Mesenchymal stem cell (in vitro differentiated cells and primary cell): ENCODE measurements at regions not wholly inside any gene's neighbourhood (a gene's known extent, or its start where the extent isn't known, plus 50 kb on each side); places are given as distances from the start of the nearest gene placed in this dataset.

Source experiments
- DNase-seq: peaks from one replicate; pipeline ENCODE4 v3.0.0-alpha.2; 2013
- H2AFZ ChIP-seq: one replicate; pipeline ENCODE4 v1.6.1; 2013; ENCODE audit warnings: low read depth, mild to moderate bottlenecking, control low read depth, inconsistent platforms, low read length, moderate library complexity
- H2AK5ac ChIP-seq: 2 replicates; pipeline ENCODE4 v1.6.1; 2013; ENCODE audit warnings: low read length, moderate library complexity, mild to moderate bottlenecking, inconsistent platforms; ENCODE audit not compliant: severe bottlenecking
- H2BK120ac ChIP-seq: one replicate; pipeline ENCODE4 v1.6.1; 2013; ENCODE audit warnings: low read depth, mild to moderate bottlenecking, inconsistent platforms, low read length, moderate library complexity
- H2BK12ac ChIP-seq, 2 experiments: one replicate each; pipeline ENCODE4 v1.6.1; 2013; ENCODE audit warnings: inconsistent platforms in 2 of 2, low read length in 2 of 2, mild to moderate bottlenecking in 2 of 2, moderate library complexity in 2 of 2, control low read depth in 1 of 2
- H2BK15ac ChIP-seq: one replicate; pipeline ENCODE4 v1.6.1; 2013; ENCODE audit warnings: mild to moderate bottlenecking, low read depth, inconsistent platforms; ENCODE audit not compliant: poor library complexity, severe bottlenecking
- H2BK5ac ChIP-seq: 2 replicates; pipeline ENCODE4 v1.6.1; 2013; ENCODE audit warnings: low read depth, mild to moderate bottlenecking, low read length, control low read depth, inconsistent platforms; ENCODE audit not compliant: poor library complexity, severe bottlenecking
- H3K14ac ChIP-seq, 2 experiments: one replicate each; pipeline ENCODE4 v1.6.1; 2013; ENCODE audit warnings: inconsistent platforms in 2 of 2, low read length in 2 of 2, control low read depth in 1 of 2, mild to moderate bottlenecking in 1 of 2, moderate library complexity in 1 of 2
- H3K18ac ChIP-seq, 2 experiments: one replicate each; pipeline ENCODE4 v1.6.1; 2013; ENCODE audit warnings: inconsistent platforms in 2 of 2, low read length in 2 of 2, control low read depth in 1 of 2, low read depth in 1 of 2, mild to moderate bottlenecking in 1 of 2
- H3K23ac ChIP-seq, 2 experiments: one replicate each; pipeline ENCODE4 v1.6.1; 2013; ENCODE audit warnings: inconsistent platforms in 2 of 2, low read length in 2 of 2, mild to moderate bottlenecking in 2 of 2, moderate library complexity in 2 of 2, control low read depth in 1 of 2
- H3K27ac ChIP-seq: 2 replicates; pipeline ENCODE4 v1.5.1; 2013; ENCODE audit warnings: mild to moderate bottlenecking, moderate library complexity, low read length, control low read depth, inconsistent platforms; ENCODE audit not compliant: poor library complexity, severe bottlenecking
- H3K27me3 ChIP-seq, 2 experiments: 2 replicates each; pipeline versions ENCODE4 v1.6.1 to v1.7.0; 2013; ENCODE audit warnings: low read length in 2 of 2, mild to moderate bottlenecking in 2 of 2, moderate library complexity in 2 of 2, control low read depth in 1 of 2, inconsistent platforms in 1 of 2; ENCODE audit not compliant: control insufficient read depth in 1 of 2, insufficient read depth in 1 of 2
- H3K36me3 ChIP-seq, 2 experiments: 2 replicates each; pipeline versions ENCODE4 v1.6.1 to v1.7.0; 2013; ENCODE audit warnings: low read length in 2 of 2, control low read depth in 1 of 2, inconsistent platforms in 1 of 2, low read depth in 1 of 2, mild to moderate bottlenecking in 1 of 2; ENCODE audit not compliant: insufficient read depth in 2 of 2, control insufficient read depth in 1 of 2
- H3K4ac ChIP-seq, 2 experiments: one replicate each; pipeline ENCODE4 v1.6.1; 2013; ENCODE audit warnings: inconsistent platforms in 2 of 2, low read length in 2 of 2, mild to moderate bottlenecking in 2 of 2, moderate library complexity in 2 of 2, control low read depth in 1 of 2, low read depth in 1 of 2
- H3K4me1 ChIP-seq: 2 replicates; pipeline ENCODE4 v1.6.1; 2013; ENCODE audit warnings: low read depth, low read length, control low read depth; ENCODE audit not compliant: control insufficient read depth, insufficient read depth
- H3K4me2 ChIP-seq: 2 replicates; pipeline ENCODE4 v1.6.1; 2013; ENCODE audit warnings: low read length, mild to moderate bottlenecking, inconsistent platforms; ENCODE audit not compliant: poor library complexity, severe bottlenecking
- H3K4me3 ChIP-seq, 2 experiments: 2 replicates each; pipeline versions ENCODE4 v1.5.1 to v1.7.0; 2013; ENCODE audit warnings: low read length in 2 of 2, mild to moderate bottlenecking in 2 of 2, control low read depth in 1 of 2, low read depth in 1 of 2; ENCODE audit not compliant: insufficient read depth in 1 of 2
- H3K79me1 ChIP-seq: replicated peaks from 2 replicates; pipeline ENCODE4 v1.6.1; 2013; ENCODE audit warnings: mild to moderate bottlenecking, control low read depth, low read length, inconsistent platforms; ENCODE audit not compliant: poor library complexity, severe bottlenecking
- H3K9ac ChIP-seq: 2 replicates; pipeline ENCODE4 v1.7.0; 2013; ENCODE audit warnings: mild to moderate bottlenecking, low read length, moderate library complexity
- H3K9me3 ChIP-seq: 2 replicates; pipeline ENCODE4 v1.7.0; 2013; ENCODE audit warnings: mild to moderate bottlenecking, low read length; ENCODE audit not compliant: control insufficient read depth
- H4K8ac ChIP-seq: one replicate; pipeline ENCODE4 v1.6.1; 2013; ENCODE audit warnings: inconsistent platforms, mild to moderate bottlenecking, low read length, moderate library complexity
- H4K91ac ChIP-seq: one replicate; pipeline ENCODE4 v1.6.1; 2013; ENCODE audit warnings: mild to moderate bottlenecking, low read length, inconsistent platforms
- whole genome bisulfite sequencing: methylation state at CpG from one replicate; pipeline ENCODE4 v1.1.7; 2013; ENCODE audit warnings: mixed read lengths; 5-methylcytosine and 5-hydroxymethylcytosine counted together

- no peaks in the 10 kb centered on the region for H3K4me1 ChIP-seq
- no peaks in the 10 kb centered on the region for H3K27me3 ChIP-seq
- 66% methylated on average over 3 of the region's 4 CpGs for WGBS
- no peak overlapping the region for H3K14ac ChIP-seq
- H2BK5ac ChIP-seq: no peak overlapping the region
- H3K4me3 ChIP-seq: no peak overlapping the region
- no peaks in the 10 kb centered on the region for H3K36me3 ChIP-seq
- no peak overlapping the region for H4K8ac ChIP-seq
- H2BK15ac ChIP-seq: no peak overlapping the region
- H3K4me2 ChIP-seq: no peak overlapping the region
- H4K91ac ChIP-seq: no peak overlapping the region
- no peaks in the 10 kb centered on the region for H3K9me3 ChIP-seq
- no peak overlapping the region for H2BK12ac ChIP-seq
- no peak overlapping the region for H3K27ac ChIP-seq
- no peak overlapping the region for H2AFZ ChIP-seq
- no peak for DNase-seq
- no peak overlapping the region for H3K9ac ChIP-seq
- H2BK120ac ChIP-seq: no peak overlapping the region
- H3K23ac ChIP-seq: no peak overlapping the region
- H3K18ac ChIP-seq: no peak overlapping the region
- no peak overlapping the region for H2AK5ac ChIP-seq
- no peaks in the 10 kb centered on the region for H3K79me1 ChIP-seq
- H3K4ac ChIP-seq: no peak overlapping the region
Observed at GRCh38 chr1:82395440-82395839, 594.7 kb downstream of the ADGRL2 start.

GRCh38 chr1:82392946-82393345, 592.2 kb downstream of the ADGRL2 start:
- 100% methylated on average over 1 of the region's 1 CpG for whole genome bisulfite sequencing
- Histone ChIP-seq H3K4me1 (no peaks in the 10 kb centered on the region), H3K9me3 (no peaks in the 10 kb centered on the region), H3K14ac (no peak overlapping the region), H3K79me1 (no peaks in the 10 kb centered on the region), H3K36me3 (no peaks in the 10 kb centered on the region), H4K91ac (no peak overlapping the region), H2AK5ac (no peak overlapping the region), H3K27me3 (no peaks in the 10 kb centered on the region), H2BK5ac (no peak overlapping the region), H3K9ac (no peak overlapping the region), H2BK15ac (no peak overlapping the region), H3K4ac (no peak overlapping the region), H3K4me3 (no peak overlapping the region), H3K18ac (no peak overlapping the region), H4K8ac (no peak overlapping the region), H2BK12ac (no peak overlapping the region), H3K23ac (no peak overlapping the region), H2BK120ac (no peak overlapping the region), H2AFZ (no peak overlapping the region), H3K27ac (no peak overlapping the region), H3K4me2 (no peak overlapping the region)
- no peak for DNase-seq

DNA sequence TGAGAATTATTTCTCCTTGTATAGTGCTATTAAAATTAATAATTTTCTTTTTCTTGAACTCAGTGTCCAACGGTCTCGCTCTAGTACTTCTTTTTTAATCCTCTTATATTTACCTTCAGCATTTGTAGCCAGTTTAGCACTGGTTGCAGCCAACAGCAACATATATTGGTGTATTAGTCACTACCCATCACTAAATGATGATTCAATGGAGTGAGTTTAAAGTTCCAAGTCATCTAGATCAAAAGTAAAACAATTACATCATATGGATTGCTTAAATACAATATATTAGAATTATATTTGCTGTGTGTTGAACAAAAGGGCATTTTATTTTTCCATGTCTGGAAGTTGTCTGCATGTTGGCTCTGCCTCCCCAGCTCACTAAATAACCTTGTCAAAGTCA, 591.8 kb downstream of the ADGRL2 start:
- Histone ChIP-seq H3K27me3 (no peaks in the 10 kb centered on the region), H2BK120ac (no peak overlapping the region), H3K36me3 (no peaks in the 10 kb centered on the region), H3K4me3 (no peak overlapping the region), H3K14ac (no peak overlapping the region), H2AK5ac (no peak overlapping the region), H3K4me2 (no peak overlapping the region), H3K9ac (no peak overlapping the region), H3K4me1 (no peaks in the 10 kb centered on the region), H3K23ac (no peak overlapping the region), H2BK5ac (no peak overlapping the region), H4K8ac (no peak overlapping the region), H3K27ac (no peak overlapping the region), H3K79me1 (no peaks in the 10 kb centered on the region), H3K4ac (no peak overlapping the region), H3K18ac (no peak overlapping the region), H2BK15ac (no peak overlapping the region), H3K9me3 (no peaks in the 10 kb centered on the region), H2BK12ac (no peak overlapping the region), H2AFZ (no peak overlapping the region), H4K91ac (no peak overlapping the region)
- DNase-seq: peak; percentile 11
- 100% methylated on average over 2 of the region's 2 CpGs for WGBS

DNA sequence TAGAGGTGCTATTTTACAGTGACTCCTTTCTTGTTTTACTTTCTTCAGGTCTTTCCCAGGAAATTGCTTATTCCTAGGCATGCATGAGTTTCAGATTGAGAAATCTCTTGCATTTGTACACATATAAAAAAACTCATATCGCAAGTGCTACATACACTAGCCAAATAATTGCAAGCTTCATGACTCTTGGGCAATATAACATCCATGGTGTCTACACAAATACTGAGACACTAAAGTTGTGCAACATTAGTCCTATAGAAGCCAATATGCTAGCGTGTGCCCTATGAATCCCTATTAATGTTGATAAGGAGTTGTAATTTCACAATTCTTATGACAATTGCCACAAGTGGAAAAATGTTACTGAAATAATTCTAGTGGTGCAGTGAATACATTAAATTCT, 591.0 kb downstream of the ADGRL2 start:
- no peak overlapping the region for H2BK120ac ChIP-seq
- H3K4me1 ChIP-seq: no peaks in the 10 kb centered on the region
- H3K18ac ChIP-seq: no peak overlapping the region
- H4K91ac ChIP-seq: no peak overlapping the region
- H3K23ac ChIP-seq: no peak overlapping the region
- H2BK15ac ChIP-seq: no peak overlapping the region
- 100% methylated on average over 2 of the region's 2 CpGs for WGBS
- H3K4me2 ChIP-seq: no peak overlapping the region
- H3K36me3 ChIP-seq: no peaks in the 10 kb centered on the region
- no peaks in the 10 kb centered on the region for H3K79me1 ChIP-seq
- H2AK5ac ChIP-seq: no peak overlapping the region
- no peak for DNase-seq
- no peak overlapping the region for H3K4me3 ChIP-seq
- H3K9ac ChIP-seq: no peak overlapping the region
- no peak overlapping the region for H2BK5ac ChIP-seq
- no peak overlapping the region for H3K4ac ChIP-seq
- no peak overlapping the region for H3K14ac ChIP-seq
- H4K8ac ChIP-seq: no peak overlapping the region
- H3K27ac ChIP-seq: no peak overlapping the region
- H3K9me3 ChIP-seq: no peaks in the 10 kb centered on the region
- no peak overlapping the region for H2BK12ac ChIP-seq
- H3K27me3 ChIP-seq: no peaks in the 10 kb centered on the region
- no peak overlapping the region for H2AFZ ChIP-seq
